Amygdala (tissue), 56 donors: ENCODE measurements at regions not wholly inside any gene's neighbourhood (a gene's known extent, or its start where the extent isn't known, plus 50 kb on each side); places are given as distances from the start of the nearest gene placed in this dataset.

Source experiments
- DNase-seq, 56 donors: peaks; one replicate each; lab custom pipeline; 2025; lab: John Stamatoyannopoulos, UW

GRCh38 chr2:215699018-215699417 is 263.1 kb upstream of the FN1 start:
- DNase-seq: no peak

GRCh38 chr2:215698566-215698965 is 262.7 kb upstream of the FN1 start:
- DNase-seq: no peak

GRCh38 chr2:215697496-215697895 is 261.6 kb upstream of the FN1 start:
- no peak for DNase-seq

GRCh38 chr2:215697003-215697402 is 261.1 kb upstream of the FN1 start:
- DNase-seq: no peak

GRCh38 chr2:215695861-215696260 is 260.0 kb upstream of the FN1 start:
- no peak for DNase-seq

GRCh38 chr2:215693999-215694580 is 258.2 kb upstream of the FN1 start:
- DNase-seq: no peak

- DNase-seq: no peak
Observed at GRCh38 chr2:215693193-215693998, 257.5 kb upstream of the FN1 start.

GRCh38 chr2:215692387-215693079 is 256.7 kb upstream of the FN1 start:
- DNase-seq: no peak

GRCh38 chr2:215691346-215691745 is 255.5 kb upstream of the FN1 start:
- DNase-seq: no peak

GRCh38 chr2:215687149-215688031 is 251.5 kb upstream of the FN1 start:
- DNase-seq: no peak

GRCh38 chr2:215685238-215685990 is 249.5 kb upstream of the FN1 start:
- no peak for DNase-seq

GRCh38 chr2:215684448-215685237 is 248.8 kb upstream of the FN1 start:
- no peak for DNase-seq

- DNase-seq: no peak
Observed at GRCh38 chr2:215683295-215683694, 247.4 kb upstream of the FN1 start.

GRCh38 chr2:215681799-215682596 is 246.1 kb upstream of the FN1 start:
- no peak for DNase-seq

- no peak for DNase-seq
Observed at GRCh38 chr2:215680605-215681598, 245.0 kb upstream of the FN1 start.

- no peak for DNase-seq
Observed at GRCh38 chr2:215678094-215678493, 242.2 kb upstream of the FN1 start.

- no peak for DNase-seq
Observed at GRCh38 chr2:215677481-215677880, 241.6 kb upstream of the FN1 start.
